ENCODE measurements at regions not wholly inside any gene's neighbourhood (a gene's known extent, or its start where the extent isn't known, plus 50 kb on each side); places are given as distances from the start of the nearest gene placed in this dataset.

DNA sequence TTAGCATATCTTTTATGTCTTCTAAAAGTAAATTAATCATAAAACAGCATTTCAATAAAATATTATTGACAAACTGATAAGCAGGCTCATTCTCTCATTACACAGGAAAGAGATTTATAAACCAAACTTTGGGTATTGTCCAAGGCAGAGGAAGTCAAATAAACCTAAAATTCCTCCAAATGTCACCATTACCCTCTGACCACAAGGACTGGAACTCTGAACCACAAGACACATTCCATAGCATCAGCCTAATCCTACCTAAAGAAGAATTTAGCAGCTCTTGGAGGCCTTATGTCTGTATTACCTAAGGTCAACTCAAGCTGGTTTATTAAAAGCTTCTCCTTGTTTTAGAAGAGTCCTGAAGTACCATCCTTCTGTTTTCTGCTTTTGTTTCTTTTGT, 82.4 kb upstream of the SLC13A1 start:
- ATAC-seq (ENCODE audit: insufficient read depth, low FRiP score) (no peak), DNase-seq (no peak)
- Histone ChIP-seq H3K36me3 (ENCODE audit: control insufficient read depth in 4 of 4, insufficient read depth in 4 of 4, low read length in 4 of 4) (no peaks in the 10 kb centered on the region), H3K9me3 (ENCODE audit: control insufficient read depth in 4 of 4, insufficient read depth in 3 of 4, low read length in 3 of 4) (no peaks in the 10 kb centered on the region), H3K4me3 (no peak overlapping the region), H3K4me1 (ENCODE audit: control insufficient read depth in 5 of 5, insufficient read depth in 5 of 5, low read length in 5 of 5) (no peaks in the 10 kb centered on the region), H3K27me3 (ENCODE audit: control insufficient read depth in 3 of 3, insufficient read depth in 3 of 3, low read length in 2 of 3) (no peaks in the 10 kb centered on the region), H3K9ac (ENCODE audit: insufficient read depth in 1 of 2, low read length in 2 of 2) (no peak overlapping the region), H3K27ac (ENCODE audit: low read depth in 1 of 2, low read length in 1 of 2) (no peak overlapping the region)
- no peak for TF ChIP-seq CTCF (IDR thresholded peaks at IDR 0.05; ENCODE audit: control extremely low read depth, extremely low read depth)

DNA sequence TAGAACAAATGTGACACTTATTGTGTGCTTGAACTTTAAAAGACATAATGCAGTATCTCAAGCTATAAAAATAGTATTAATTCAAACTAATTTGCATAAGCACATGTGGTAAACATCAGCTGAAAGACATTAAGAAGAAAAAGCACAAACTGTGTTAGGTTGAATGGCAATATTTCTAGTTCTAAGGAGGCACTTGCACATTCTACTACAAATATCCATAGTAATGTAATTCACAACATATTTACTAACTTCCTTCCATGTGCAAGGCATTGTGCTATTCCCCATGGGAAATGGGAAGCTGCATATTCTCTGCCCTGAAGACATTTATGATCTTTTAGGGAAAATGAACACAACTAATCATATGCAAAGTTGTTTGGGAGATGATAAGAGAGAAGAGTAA, 80.2 kb upstream of the SLC13A1 start:
- Histone ChIP-seq H3K27ac (ENCODE audit: low read depth in 1 of 2, low read length in 1 of 2) (no peak overlapping the region), H3K4me3 (no peak overlapping the region), H3K27me3 (ENCODE audit: control insufficient read depth in 3 of 3, insufficient read depth in 3 of 3, low read length in 2 of 3) (no peaks in the 10 kb centered on the region)

GRCh38 chr7:123275036-123275753, 75.4 kb upstream of the SLC13A1 start:
- DNase-seq: peak in 2 of 3 donors; percentile 11 to 21
- TF ChIP-seq CTCF (IDR thresholded peaks at IDR 0.05; ENCODE audit: control extremely low read depth, extremely low read depth): no peak
- Histone ChIP-seq H3K27ac (ENCODE audit: low read depth in 1 of 2, low read length in 1 of 2) (no peak overlapping the region), H3K4me3 (no peak overlapping the region), H3K9me3 (ENCODE audit: control insufficient read depth in 4 of 4, insufficient read depth in 3 of 4, low read length in 3 of 4) (peaks cover 0 to 3% (median 0%) of the 10 kb centered on the region in 4 donors), H3K27me3 (ENCODE audit: control insufficient read depth in 3 of 3, insufficient read depth in 3 of 3, low read length in 2 of 3) (no peaks in the 10 kb centered on the region), H3K9ac (ENCODE audit: insufficient read depth in 1 of 2, low read length in 2 of 2) (no peak overlapping the region), H3K36me3 (ENCODE audit: control insufficient read depth in 4 of 4, insufficient read depth in 4 of 4, low read length in 4 of 4) (no peaks in the 10 kb centered on the region), H3K4me1 (ENCODE audit: control insufficient read depth in 5 of 5, insufficient read depth in 5 of 5, low read length in 5 of 5) (no peaks in the 10 kb centered on the region)
- no peak for ATAC-seq (ENCODE audit: insufficient read depth, low FRiP score)
- WGBS, 2 donors: 93 to 98% methylated on average over 2 of the region's 2 CpGs

More for the DNA sequence above, 80.2 kb upstream of the SLC13A1 start:
- Histone ChIP-seq H3K4me1 (ENCODE audit: control insufficient read depth in 5 of 5, insufficient read depth in 5 of 5, low read length in 5 of 5) (no peaks in the 10 kb centered on the region), H3K9ac (ENCODE audit: insufficient read depth in 1 of 2, low read length in 2 of 2) (no peak overlapping the region), H3K36me3 (ENCODE audit: control insufficient read depth in 4 of 4, insufficient read depth in 4 of 4, low read length in 4 of 4) (no peaks in the 10 kb centered on the region), H3K9me3 (ENCODE audit: control insufficient read depth in 4 of 4, insufficient read depth in 3 of 4, low read length in 3 of 4) (peaks cover 0 to 3% (median 0%) of the 10 kb centered on the region in 4 donors)
- DNase-seq: no peak
- TF ChIP-seq CTCF (IDR thresholded peaks at IDR 0.05; ENCODE audit: control extremely low read depth, extremely low read depth): no peak
- ATAC-seq (ENCODE audit: insufficient read depth, low FRiP score): no peak

- no peak for TF ChIP-seq CTCF (IDR thresholded peaks at IDR 0.05; ENCODE audit: control extremely low read depth, extremely low read depth)
- no peaks in the 10 kb centered on the region for H3K27me3 ChIP-seq (ENCODE audit: control insufficient read depth in 3 of 3, insufficient read depth in 3 of 3, low read length in 2 of 3)
- no peak overlapping the region for H3K9ac ChIP-seq (ENCODE audit: insufficient read depth in 1 of 2, low read length in 2 of 2)
- no peak overlapping the region for H3K4me3 ChIP-seq
- no peaks in the 10 kb centered on the region for H3K4me1 ChIP-seq (ENCODE audit: control insufficient read depth in 5 of 5, insufficient read depth in 5 of 5, low read length in 5 of 5)
- peaks cover 0 to 3% (median 0%) of the 10 kb centered on the region in 4 donors for H3K9me3 ChIP-seq (ENCODE audit: control insufficient read depth in 4 of 4, insufficient read depth in 3 of 4, low read length in 3 of 4)
- no peak for DNase-seq
- no peak for ATAC-seq (ENCODE audit: insufficient read depth, low FRiP score)
- H3K27ac ChIP-seq (ENCODE audit: low read depth in 1 of 2, low read length in 1 of 2): no peak overlapping the region
- 95 to 96% methylated on average over 4 of the region's 4 CpGs for WGBS, 2 donors
- no peaks in the 10 kb centered on the region for H3K36me3 ChIP-seq (ENCODE audit: control insufficient read depth in 4 of 4, insufficient read depth in 4 of 4, low read length in 4 of 4)
Measured at GRCh38 chr7:123273185-123273584, 73.4 kb upstream of the SLC13A1 start.

Measured in lung (tissue), 11 donors.